ENCODE measurements at regions not wholly inside any gene's neighbourhood (a gene's known extent, or its start where the extent isn't known, plus 50 kb on each side); places are given as distances from the start of the nearest gene placed in this dataset.

DNA sequence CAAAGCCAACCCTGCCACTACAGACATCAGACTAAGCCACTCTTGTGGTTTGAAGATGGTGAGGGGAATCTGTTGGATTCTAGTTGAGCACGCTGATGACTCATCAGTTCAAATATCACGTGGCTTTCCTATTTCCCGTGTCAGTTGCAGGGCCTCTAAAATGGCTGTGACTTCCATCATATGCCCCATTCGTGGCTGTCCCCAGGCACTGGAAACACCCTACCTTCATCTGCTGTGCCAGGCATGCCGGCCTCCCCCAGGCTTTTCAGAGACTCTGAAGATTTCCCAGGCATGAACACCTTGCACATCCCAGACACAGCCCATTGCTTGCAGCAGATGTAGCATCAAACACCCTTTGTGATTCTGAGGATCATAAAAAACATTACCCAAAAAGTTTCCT lies 659.9 kb downstream of the UQCRFS1 start (continued):
- TF ChIP-seq RUNX3 (IDR thresholded peaks at IDR 0.05; ENCODE audit: low read length) (no peak), SMC3 (IDR thresholded peaks at IDR 0.05; ENCODE audit: borderline replicate concordance, low read length) (no peak), NFXL1 (IDR thresholded peaks at IDR 0.05; ENCODE audit: borderline replicate concordance) (no peak), KLF5 (IDR thresholded peaks at IDR 0.05; ENCODE audit: partially characterized antibody) (no peak)

DNA sequence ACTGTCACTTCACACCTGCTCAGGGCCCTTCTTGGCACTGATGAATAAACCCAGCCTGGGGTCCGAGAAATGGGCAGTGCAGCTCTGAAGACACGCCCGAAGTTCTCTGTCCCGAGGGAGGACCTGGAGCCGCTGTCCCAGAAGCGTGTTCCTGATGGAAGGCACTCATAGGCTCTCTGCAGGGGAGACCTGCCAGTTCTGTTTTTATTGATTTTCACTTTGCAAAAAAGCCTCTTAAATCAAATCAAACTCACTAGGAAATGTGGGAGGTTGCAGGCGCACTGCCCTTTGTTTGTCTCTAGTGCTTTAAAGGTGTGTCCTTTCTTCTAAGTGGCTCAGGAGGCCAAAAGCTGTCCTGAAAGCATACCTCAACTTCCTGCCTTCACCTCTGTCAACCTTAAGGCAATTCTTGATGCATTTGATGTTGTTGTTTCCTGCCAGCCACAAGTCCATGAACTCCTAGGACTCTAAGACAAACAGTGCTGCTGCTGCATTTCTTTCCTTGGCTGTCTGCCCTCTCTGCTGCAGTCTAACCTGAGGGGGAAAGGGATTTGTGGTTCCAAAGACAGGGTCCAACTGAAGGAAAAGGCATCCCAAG lies 663.2 kb downstream of the UQCRFS1 start:
- in situ Hi-C loops (cut with MboI): no loop called here
- intact Hi-C loops (cut with micrococcal nuclease; ENCODE audit: unreplicated experiment): no loop called here
- Histone ChIP-seq H3K4me2 (ENCODE audit: control insufficient read depth, insufficient read depth) (no peak overlapping the region), H3K9me3 (replicated peaks; ENCODE audit: control insufficient read depth, insufficient read depth, low read length) (no peaks in the 10 kb centered on the region; the same call in 2 of the 3 replicates), H3K36me3 (ENCODE audit: control insufficient read depth in 2 of 2, insufficient read depth in 2 of 2, low read length in 1 of 2) (no peaks in the 10 kb centered on the region), H3K27ac (ENCODE audit: control insufficient read depth, insufficient read depth) (no peak overlapping the region), H3K4me1 (ENCODE audit: control insufficient read depth, insufficient read depth, low read length) (no peaks in the 10 kb centered on the region), H2AFZ (ENCODE audit: control insufficient read depth, low read depth, low read length) (no peak overlapping the region), H3K9ac (ENCODE audit: control insufficient read depth, insufficient read depth, low read length) (no peak overlapping the region), H3K4me3 (no peak overlapping the region), H4K20me1 (ENCODE audit: control insufficient read depth, insufficient read depth) (no peaks in the 10 kb centered on the region), H3K79me2 (ENCODE audit: control insufficient read depth, insufficient read depth, low read length) (no peaks in the 10 kb centered on the region), H3K27me3 (replicated peaks in 1 of 2; ENCODE audit: control insufficient read depth in 2 of 2, insufficient read depth in 2 of 2, low read length in 1 of 2) (no peaks in the 10 kb centered on the region)
- POLR2A ChIA-PET: no interaction called here
- WGBS (ENCODE audit: insufficient coverage, insufficient replicate concordance, low lambda C conversion rate, missing lambda C conversion rate): 47% methylated on average over 7 of the region's 7 CpGs
- DNase-seq (ENCODE audit: low read depth, low spot score) (no peak), ATAC-seq (no peak), FAIRE-seq (no peak)
- no peak for TF ChIP-seq IRF4 (IDR thresholded peaks at IDR 0.05; ENCODE audit: low read depth, low read length)
- TF ChIP-seq, protein P1, sequence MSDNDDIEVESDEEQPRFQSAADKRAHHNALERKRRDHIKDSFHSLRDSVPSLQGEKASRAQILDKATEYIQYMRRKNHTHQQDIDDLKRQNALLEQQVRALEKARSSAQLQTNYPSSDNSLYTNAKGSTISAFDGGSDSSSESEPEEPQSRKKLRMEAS (IDR thresholded peaks at IDR 0.05; ENCODE audit: low read depth, low read length): no peak
- TF ChIP-seq SIX5 (IDR thresholded peaks at IDR 0.05; ENCODE audit: low read depth, low read length, severe bottlenecking): no peak
- no peak for TF ChIP-seq TBL1XR1 (IDR thresholded peaks at IDR 0.05; ENCODE audit: low read depth, low read length)
- TF ChIP-seq RAD21 (IDR thresholded peaks at IDR 0.05; ENCODE audit: insufficient read depth, low read depth, low read length): no peak
- TF ChIP-seq SIN3A (IDR thresholded peaks at IDR 0.05; ENCODE audit: low read depth, low read length): no peak
- no peak for TF ChIP-seq HDAC2 (IDR thresholded peaks at IDR 0.05)
- TF ChIP-seq PAX8 (IDR thresholded peaks at IDR 0.05): no peak
- no peak for TF ChIP-seq NFYA (IDR thresholded peaks at IDR 0.05; ENCODE audit: borderline replicate concordance, low read depth, low read length)
- no peak for TF ChIP-seq BACH1 (IDR thresholded peaks at IDR 0.05; ENCODE audit: borderline replicate concordance)
- no peak for TF ChIP-seq EZH2 (IDR thresholded peaks at IDR 0.05; ENCODE audit: borderline replicate concordance, control insufficient read depth, low read depth, low read length)
- TF ChIP-seq MXI1 (IDR thresholded peaks at IDR 0.05; ENCODE audit: low read depth, low read length): no peak
- no peak for TF ChIP-seq PML (IDR thresholded peaks at IDR 0.05; ENCODE audit: low read length)
- CTCF ChIA-PET: interaction anchor here (0.9 kb wide), 1 partner anchor 83 kb away, joined by 5 read pairs; no protein-coding TSS in a partner anchor
- RAD21 ChIA-PET (ENCODE audit: unreplicated experiment): no interaction called here
- no TSS peak for BruUV-seq (replicated peaks)
- SMC1A ChIA-PET (ENCODE audit: uncharacterized antibody, unreplicated experiment): no interaction called here
